ENCODE measurements at regions not wholly inside any gene's neighbourhood (a gene's known extent, or its start where the extent isn't known, plus 50 kb on each side); places are given as distances from the start of the nearest gene placed in this dataset.

- no peak for TF ChIP-seq AFF4 (CRISPR knock-in tag; IDR thresholded peaks at IDR 0.05; ENCODE audit: borderline replicate concordance)
- TF ChIP-seq TCF7 (CRISPR knock-in tag; IDR thresholded peaks at IDR 0.05; ENCODE audit: low read depth): no peak
- TF ChIP-seq ATF3 (CRISPR knock-in tag; conservative IDR thresholded peaks at IDR 0.05): no peak
- no peak for TF ChIP-seq ZNF423 (CRISPR knock-in tag; IDR thresholded peaks at IDR 0.05)
- TF ChIP-seq JAZF1 (CRISPR knock-in tag; IDR thresholded peaks at IDR 0.05): no peak
- no peak for TF ChIP-seq HMGXB4 (CRISPR knock-in tag; IDR thresholded peaks at IDR 0.05)
- TF ChIP-seq ZNF138 (CRISPR knock-in tag; conservative IDR thresholded peaks at IDR 0.05): no peak
- TF ChIP-seq GTF2I (CRISPR knock-in tag; conservative IDR thresholded peaks at IDR 0.05): no peak
These were observed 430.4 kb upstream of the CHRM3 start (continued) for GRCh38 chr1:238955934-238956333.

GRCh38 chr1:238954865-238955264 lies 431.5 kb upstream of the CHRM3 start:
- Mint-ChIP-seq H3K4me1 (peaks cover 18% of the 10 kb centered on the region), H3K27ac (no peak overlapping the region), H3K27me3 (ENCODE audit: low read depth) (no peaks in the 10 kb centered on the region), H3K36me3 (no peaks in the 10 kb centered on the region), H3K9me3 (no peaks in the 10 kb centered on the region), H3K4me3 (no peak overlapping the region)
- CTCF ChIA-PET: no interaction called here
- POLR2A ChIA-PET: no interaction called here
- ATAC-seq: no peak
- no peak for DNase-seq (ENCODE audit: low spot score)
- TF ChIP-seq NR3C1 (CRISPR knock-in tag; conservative IDR thresholded peaks at IDR 0.05; ENCODE audit: low read depth): no peak
- TF ChIP-seq HMGXB4 (CRISPR knock-in tag; IDR thresholded peaks at IDR 0.05): no peak
- no peak for TF ChIP-seq ZNF281 (CRISPR knock-in tag; IDR thresholded peaks at IDR 0.05)
- TF ChIP-seq ZNF671 (CRISPR knock-in tag; IDR thresholded peaks at IDR 0.05): no peak
- TF ChIP-seq ATF6 (CRISPR knock-in tag; IDR thresholded peaks at IDR 0.05): no peak
- no peak for TF ChIP-seq SOX15 (CRISPR knock-in tag; IDR thresholded peaks at IDR 0.05)
- TF ChIP-seq OVOL2 (CRISPR knock-in tag; IDR thresholded peaks at IDR 0.05; ENCODE audit: borderline replicate concordance): no peak
- TF ChIP-seq IRF1 (CRISPR knock-in tag; IDR thresholded peaks at IDR 0.05): no peak
